ELF-1 (cell line): ENCODE measurements at regions not wholly inside any gene's neighbourhood (a gene's known extent, or its start where the extent isn't known, plus 50 kb on each side); places are given as distances from the start of the nearest gene placed in this dataset.

Experiments
- DNase-seq: peaks from one replicate; pipeline ENCODE4 v3.0.0-alpha.2; 2016; ENCODE audit warnings: low read depth, low spot score

DNA sequence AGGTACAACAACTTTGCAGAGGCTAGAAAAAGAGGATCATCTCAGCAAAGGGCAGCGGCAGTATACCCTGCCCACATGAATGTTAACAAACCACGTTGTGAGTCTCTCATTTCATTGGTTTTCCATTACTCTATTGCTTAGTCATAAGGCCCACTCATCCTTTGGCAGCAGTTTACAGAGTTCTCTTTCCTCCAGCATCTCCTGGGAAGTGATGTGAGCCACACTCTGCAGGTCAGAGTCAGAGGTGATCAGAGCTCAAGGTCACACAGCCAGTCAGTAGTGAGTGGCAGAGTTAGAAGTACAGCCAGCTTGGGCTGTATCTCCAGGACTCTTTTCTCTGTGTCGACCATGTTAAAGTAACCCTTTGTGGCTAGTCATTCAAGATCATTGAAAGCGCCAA is 599.6 kb upstream of the GRAMD2B start:
- DNase-seq, result no peak

DNA sequence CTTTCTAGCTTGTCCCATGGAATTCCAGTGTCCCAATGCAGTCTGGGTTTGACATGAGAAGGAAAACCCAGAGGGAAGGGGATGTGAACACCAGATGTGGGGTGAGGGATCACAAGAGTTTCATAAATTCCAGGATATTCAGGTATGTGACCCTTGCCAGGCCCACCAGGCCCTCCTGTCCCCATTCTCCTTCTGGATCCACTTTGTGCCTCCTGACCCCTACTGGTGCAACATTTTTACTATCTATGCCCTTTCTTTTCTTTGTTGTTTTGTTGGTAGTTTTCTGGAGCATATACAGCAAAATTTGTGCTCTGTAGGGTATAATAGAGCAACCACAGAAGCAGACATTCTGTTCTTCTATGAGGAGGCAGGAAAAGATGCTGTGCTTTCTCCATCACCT is 597.0 kb upstream of the GRAMD2B start:
- DNase-seq, result no peak

DNA sequence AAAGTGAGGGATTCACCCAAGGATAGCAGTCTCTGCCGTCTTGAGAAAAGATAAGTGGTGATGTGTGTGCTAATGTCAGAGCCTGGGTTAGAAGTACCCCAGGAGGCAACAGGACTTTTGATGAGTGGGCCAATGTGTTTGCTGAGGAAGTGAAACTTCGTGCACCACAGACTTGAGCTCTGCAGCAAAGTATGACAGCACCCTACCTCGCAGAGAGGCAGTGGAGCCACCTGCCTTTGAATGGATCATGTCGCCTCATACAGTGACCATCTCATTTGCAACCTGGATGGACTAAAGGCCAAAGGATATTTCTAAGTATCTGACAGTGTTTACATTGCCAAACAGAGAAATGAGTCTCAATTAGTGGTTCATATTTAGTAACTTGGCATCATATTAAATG is 593.9 kb upstream of the GRAMD2B start:
- DNase-seq, result no peak

DNA sequence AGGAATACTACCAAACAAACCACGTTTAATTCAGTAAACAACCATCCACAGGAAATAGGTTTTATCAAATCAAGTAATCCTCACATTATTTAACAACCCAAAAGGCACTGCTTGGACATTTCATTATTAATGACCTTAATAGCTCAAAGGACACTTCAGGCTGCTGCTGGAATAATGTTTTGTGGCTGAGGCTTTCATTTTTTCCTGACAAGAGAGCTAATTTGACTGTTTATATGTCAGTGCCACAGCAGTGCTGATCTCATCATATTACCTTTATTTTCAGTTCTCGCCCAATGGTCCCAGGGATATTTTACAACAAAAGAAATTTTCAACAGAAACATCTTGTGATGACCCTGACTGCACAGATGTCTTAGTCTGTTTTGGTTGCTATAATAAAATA is 589.8 kb upstream of the GRAMD2B start:
- DNase-seq, result no peak

DNA sequence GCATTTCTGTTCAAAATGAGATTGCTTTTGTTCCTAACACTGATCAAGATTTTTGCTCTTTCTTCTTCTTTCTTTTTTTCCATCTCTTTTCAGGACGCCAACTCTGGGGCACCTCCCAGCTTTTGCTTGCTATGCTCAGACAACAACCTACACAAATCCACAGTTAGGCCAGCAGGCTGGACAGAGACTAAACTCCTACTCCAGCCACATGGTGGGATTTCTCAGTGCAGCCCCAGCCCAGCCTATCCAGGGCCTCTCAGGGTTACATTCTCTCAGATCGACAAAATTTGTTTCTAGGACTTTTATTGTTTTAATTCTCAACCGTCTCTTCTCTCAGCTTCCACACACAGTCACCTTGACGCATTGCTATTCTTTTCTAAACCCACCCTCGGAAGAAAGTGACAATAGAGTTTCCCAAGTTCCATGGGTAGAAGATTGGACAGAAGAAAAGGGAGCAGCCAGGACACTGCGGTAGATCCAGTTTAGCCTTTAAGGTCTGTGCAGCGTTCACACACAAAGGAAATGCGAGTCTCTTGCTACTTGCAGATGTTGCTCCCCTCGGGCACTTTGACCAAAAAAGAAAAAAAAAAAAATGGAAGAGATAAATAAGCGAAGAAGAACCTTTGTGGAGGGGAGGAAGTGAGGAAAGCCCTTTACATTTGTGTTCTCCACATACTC is 588.6 kb upstream of the GRAMD2B start:
- DNase-seq, result peak; percentile 50

DNA sequence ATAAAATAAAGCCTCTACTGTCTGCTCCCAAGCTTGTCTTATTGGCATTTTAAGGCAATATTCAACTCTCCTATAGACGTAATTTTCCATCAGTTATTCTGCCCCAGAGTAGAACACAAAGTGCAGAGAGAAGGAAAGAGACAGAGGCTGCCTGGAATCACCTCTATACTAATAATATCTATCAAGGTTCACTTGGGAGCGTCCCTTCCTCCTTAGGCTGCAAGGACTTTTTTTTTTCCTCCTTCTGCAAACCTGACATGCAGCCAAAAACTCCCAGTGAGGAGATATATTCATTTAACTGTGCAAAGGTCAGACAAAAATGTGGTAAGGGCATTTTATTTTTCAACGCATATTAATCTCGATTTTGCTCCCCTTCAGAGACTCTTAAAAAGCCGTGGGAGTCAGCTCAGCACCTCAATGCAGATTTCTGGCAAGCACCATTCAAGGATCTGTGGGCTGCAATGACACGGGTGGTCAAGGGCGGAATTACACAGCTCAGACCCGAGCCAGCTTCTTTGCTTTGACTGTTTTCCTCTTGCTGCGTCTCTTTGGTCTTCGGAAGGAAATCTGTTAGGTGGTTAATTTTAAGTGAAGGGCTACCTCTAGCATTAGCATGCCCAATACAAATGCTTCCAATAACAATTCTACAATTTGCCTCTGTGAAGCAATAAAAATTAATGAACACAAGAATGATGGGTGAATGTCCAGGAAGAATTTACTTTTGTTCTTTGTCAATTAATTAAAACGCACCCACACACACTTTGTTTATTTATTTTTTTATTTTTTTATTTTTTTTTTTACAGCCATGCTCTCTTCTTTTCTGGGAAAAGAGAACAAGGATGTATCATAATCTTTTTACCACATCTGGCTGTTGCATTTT is 587.7 kb upstream of the GRAMD2B start:
- DNase-seq, result peak; percentile 73

DNA sequence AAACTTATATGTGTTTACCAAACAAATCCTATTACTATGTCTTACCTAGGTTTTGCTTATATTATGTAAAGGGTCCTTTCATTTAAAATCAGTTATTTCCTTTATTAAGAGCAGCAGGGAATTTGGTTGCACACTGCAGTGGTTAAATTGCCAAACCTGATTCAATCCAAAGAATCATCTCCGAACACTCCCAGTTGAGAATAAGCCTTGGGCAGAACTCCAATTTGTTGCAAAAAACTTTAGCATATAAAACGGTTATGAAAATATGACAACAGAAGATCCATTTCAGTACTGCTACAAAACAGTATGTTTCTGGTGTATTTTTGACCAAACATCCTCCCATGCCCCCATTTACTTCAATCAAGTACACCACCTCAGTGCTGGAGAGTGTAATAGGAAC is 587.0 kb upstream of the GRAMD2B start:
- no peak for DNase-seq

DNA sequence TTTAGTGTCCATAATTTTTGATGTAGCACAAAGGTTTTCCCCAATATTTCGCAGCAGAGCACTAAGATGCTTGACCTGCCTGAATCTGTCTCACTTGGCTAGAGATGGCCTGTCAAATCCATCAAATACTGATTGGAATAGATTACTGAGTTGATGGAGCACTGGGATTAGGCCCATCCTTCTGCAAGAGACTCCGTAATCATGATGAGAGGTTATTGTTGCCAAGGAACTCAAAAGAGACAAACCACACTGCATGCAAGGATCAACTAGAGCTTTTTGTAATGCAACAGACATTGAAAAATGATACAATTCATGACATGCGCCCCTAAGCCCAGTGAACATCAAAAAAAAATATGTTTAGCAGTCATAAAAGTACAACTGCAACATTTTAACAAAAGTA is 585.3 kb upstream of the GRAMD2B start:
- DNase-seq, result no peak

DNA sequence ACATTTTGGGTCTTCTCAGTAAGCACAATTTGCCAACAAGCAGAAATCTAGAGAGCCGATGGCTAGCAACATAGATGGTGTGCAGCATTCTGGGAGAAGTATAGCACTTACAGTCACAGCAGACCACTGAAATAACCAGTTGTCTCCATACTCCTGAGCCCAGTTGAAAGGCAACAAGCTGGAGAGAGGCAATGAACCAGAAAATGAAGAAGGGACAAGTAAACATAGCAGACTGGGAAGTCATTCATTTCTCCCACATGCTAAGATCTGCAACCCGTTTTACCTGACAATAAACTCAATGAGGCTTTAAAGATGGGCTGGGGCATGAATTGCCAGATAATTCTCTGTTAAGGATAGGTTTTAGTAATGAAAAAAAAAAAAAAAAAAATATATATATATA is 575.6 kb upstream of the GRAMD2B start:
- DNase-seq, result no peak

DNA sequence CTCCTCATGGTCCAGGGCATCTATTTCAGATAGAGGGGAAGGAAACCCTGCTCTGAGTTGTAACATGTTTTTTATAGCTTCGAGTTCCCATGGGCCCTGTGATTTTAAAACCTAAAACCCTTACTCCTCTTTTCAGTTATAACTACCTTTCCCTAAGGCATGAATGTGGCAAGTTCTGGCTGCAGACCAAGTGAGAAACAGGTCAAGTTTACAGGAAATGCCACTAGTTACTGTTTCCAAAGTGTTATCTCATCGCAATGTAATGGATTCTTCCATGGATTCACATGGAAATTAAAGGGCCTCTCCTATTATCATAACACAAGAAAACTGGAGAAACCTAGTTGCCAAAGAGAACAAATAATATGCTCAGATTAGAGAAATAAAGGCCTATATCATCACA is 574.5 kb upstream of the GRAMD2B start:
- DNase-seq, result no peak

DNA sequence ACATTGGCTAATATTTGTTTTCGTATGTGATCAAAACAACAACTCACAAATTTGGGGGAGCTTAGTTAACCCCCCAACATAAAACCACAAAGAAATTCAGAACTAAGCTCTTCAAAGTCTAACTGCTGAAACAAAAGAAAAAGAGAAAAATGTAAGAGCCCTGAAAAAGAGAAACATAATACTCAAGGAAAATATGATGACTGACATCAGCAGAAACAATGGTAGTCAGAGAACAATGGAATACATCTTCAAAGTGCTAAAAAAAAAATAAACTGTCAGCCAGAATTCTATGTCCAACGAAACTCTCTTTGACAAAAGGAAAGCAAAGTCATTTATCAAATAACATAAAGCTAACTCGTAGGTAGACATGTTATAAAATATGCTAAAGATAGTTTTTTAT is 566.3 kb upstream of the GRAMD2B start:
- DNase-seq, result no peak

DNA sequence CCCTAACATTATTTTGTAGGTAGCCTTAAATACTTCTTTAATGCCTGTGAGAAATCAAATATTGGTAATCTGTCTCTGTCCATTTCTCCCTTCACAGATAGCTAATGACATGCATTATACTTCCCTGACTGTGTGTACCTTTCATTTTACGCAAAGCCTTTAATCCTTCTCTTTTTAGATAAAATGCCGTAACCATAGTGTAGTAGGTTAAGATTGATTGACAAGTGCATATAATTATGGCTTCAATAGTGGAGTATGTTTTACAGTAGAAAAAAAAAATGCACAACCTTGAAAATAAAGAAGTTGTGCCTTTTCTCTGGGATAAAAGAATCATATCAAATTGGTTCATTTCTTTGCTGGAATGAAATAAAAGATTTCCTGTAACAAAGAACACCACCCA is 559.6 kb upstream of the GRAMD2B start:
- DNase-seq, result no peak

DNA sequence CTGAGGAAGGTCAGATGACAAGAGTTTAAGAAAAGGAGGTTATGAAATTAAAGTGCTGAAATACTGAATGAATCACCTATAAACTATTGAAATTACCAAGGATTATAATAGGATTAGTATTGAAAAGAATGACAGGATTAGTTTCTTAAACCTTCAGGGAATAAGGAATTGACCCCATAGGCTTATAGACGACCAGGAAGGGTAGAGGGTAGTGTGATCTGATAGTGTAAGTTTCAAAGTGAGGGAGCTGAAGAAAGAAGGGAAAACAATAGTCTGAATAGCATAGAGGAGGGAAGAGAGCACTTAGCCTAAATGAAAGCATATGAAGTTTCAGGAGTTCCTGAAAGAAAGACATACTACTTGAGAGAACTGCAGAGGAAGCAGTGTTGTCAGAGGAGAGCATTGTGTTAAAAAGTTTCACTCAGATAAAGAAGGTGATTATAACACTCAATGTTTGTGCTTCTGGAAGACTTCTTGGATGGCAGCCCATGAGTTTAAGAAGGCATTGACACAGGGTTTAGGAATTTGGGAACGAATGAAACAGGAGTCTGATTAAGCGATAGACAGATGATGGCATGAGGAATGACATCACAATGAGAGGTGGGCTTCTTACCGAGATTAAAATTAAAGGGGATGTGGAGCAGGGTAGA is 557.9 kb upstream of the GRAMD2B start:
- DNase-seq, result no peak

DNA sequence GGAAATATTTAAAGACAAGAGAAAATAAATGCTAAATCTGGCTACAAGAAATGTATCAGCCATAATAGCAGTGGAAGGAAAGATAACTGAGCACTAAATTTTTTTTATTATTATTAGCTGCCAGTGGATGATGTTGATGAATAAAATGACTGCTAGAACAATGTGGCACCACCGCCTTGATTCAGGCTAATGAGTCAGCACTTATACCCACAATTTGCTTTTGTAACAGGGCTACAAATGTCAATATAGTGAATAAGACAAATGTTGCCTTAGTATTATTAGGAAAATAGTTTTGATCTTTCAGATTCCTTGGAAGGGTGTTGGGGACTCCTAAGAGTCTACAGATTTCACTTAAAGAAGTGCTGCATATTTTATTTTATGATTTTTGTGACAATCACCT is 555.2 kb upstream of the GRAMD2B start:
- DNase-seq, result no peak

DNA sequence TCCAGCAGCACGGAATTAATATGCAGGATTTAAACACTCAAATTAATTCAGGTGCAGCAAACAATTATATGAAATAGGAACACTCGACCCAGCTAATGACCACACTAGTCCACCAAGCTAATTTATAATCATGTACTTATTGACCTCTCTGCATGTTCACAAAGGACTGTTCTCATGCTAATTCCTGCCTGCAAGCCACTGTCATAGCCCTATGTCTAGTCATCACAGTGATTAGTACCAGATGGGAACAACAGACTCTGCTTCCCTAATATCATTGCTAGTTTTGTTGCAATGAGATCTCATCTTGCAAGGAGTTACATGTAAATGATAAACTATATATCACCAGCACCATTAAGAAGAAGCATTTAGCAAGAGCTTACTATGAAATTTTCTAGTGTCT is 553.0 kb upstream of the GRAMD2B start:
- DNase-seq, result no peak

DNA sequence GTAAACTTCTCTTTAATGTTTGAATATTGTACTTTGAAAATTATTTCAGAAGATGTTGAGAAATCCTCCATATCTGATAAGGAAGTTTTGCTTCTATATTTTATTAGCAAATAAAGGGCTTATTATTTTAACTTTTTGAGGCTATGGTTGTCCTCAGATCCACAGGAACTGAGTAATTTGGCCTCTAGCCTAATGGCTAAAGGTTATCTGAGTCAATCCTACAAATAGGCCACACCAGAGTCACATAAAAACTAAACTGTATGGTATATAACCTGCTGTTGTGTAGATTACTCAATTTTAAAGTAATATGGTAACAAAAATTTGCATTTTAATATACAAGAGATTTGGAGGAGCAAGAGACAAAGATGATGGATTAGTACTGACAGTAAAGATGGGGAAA is 549.2 kb upstream of the GRAMD2B start:
- DNase-seq, result no peak

DNA sequence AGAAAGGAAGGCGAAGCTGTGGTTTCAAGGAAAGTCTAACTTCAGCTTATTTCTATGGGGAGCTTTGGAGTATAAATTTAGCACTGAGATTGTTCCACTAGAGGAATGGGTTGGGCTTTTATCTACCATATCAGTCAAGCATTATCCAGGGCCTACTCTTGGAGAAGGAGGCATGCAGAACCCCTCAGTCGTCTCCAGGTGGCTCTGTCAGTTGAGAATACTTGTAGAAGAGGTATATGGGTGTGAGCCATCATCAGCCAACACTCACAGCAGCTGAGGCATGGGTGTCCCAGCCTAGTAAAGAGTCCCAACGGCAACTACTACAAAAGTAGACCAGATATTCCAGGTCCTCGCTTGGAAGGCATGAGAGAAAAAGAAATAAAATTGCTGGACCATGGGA is 548.5 kb upstream of the GRAMD2B start:
- DNase-seq, result peak; percentile 1

DNA sequence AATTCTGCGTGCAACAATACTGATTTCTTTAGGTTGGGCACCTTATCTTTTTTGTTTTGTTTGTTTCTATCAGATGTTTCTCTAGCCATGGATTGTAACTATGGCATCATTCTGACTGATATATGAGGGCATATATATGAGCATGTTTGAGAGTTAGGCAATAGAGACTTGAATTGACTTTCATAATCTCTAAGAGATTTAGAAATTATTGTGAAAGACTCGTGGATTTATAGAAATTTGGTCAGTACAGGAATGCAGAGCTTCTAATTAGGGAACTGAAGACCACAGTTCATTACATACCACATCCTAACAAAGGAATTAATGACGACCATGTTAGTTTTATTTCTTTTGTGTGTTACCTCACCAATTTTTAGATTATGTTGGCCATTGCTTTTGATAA is 546.0 kb upstream of the GRAMD2B start:
- DNase-seq, result no peak

DNA sequence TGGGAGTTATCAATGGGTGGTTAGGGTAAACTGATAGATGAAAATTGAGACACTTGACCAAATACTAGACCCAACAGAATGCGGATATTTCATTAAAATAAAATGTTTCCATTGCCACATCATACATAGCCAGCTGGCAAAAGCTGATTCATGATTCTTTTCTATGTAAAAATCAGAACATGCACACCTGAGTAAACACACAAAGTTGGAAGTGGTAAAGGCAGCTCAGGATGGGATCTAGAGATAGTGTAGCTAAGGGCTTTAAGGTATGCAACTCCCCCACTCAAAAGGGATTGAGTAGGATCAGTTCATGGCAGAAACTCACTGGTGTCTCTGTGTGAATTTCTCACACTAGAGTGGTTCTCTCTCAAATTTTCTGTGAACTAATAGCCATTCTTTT is 541.1 kb upstream of the GRAMD2B start:
- DNase-seq, result no peak

DNA sequence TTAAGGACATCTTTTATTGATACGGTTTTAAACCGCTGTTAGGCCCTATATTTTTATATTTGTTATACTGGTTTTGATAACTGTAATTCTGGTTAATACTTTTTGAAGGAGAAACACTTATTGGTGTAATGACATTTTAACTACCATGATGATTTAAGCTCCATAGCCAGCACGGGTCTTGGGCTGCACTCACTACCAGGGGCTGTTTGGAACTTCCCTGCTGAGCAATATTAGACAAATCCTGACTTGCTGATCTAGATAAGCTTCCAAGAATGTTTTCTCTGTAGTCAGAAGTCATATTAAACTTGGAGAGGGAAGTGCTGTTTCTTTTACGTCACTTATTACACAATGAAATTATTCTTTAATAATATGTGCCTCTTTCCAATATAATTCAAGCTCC is 540.0 kb upstream of the GRAMD2B start:
- DNase-seq, result no peak

DNA sequence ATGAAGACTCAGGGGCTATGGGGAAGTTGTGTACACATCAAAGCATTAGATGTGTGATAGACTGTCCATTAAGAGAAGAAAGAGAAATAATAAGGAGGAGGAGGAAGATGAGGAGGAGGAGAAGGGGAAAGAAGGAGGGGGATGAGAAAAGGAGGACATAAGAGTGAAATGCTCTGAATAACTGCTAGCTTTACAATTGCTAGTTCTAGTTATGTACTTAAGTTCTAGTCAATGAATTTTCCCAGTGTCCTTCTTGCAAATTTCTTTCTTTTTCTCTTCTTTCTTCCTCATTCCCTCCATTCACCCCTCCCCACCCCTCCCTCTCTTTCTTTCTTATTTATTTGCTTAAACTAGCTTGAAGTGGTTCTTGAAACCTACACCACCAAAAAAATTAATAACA is 534.9 kb upstream of the GRAMD2B start:
- DNase-seq, result no peak

DNA sequence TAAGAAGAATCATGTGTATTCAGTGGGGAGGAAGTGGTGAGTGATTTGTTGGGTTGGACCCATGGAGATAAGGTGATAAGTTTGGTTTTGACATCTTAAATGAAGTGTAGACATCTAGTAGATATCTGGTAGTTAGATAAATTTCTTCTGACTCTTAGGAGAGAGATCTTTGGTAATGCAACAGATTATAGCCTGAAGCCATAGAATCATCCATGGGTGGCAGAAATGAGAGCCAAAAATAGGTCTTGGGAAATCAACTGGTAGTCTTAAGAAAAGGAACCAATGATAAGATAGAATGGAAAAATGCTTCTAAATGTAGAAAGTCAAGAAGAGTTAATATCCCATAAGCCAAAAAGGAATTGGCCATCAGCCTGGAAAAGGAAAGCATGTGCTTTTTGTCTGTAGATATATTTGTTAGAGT is 532.7 kb upstream of the GRAMD2B start:
- DNase-seq, result no peak
